GM12878 (cell line): ENCODE measurements at regions not wholly inside any gene's neighbourhood (a gene's known extent, or its start where the extent isn't known, plus 50 kb on each side); places are given as distances from the start of the nearest gene placed in this dataset.

ENCODE experiments used
- ATAC-seq: fragments of 200-7000 bp; cut with Tn5 transposase; 3 replicates; pipeline ENCODE4 v1.9.1; 2020; ENCODE audit warnings: mild to moderate bottlenecking, moderate library complexity
- BruUV-seq: library from RNA; stranded (reverse); fragments of 400-500 nt; replicated peaks from 2 replicates; lab custom pipeline; 2021; lab: Mats Ljungman, UMichigan
- CTCF ChIA-PET: fragments of 300-600 bp; sonication (Branson Sonifier 250); formaldehyde crosslinking; extraction: SDS; loops from one replicate; lab custom pipeline; 2021; ENCODE audit warnings: inconsistent platforms; lab: Yijun Ruan, JAX
- POLR2A ChIA-PET: fragments of 350-600 bp; formaldehyde crosslinking; extraction: SDS; loops from one replicate; lab custom pipeline; 2021; ENCODE audit warnings: inconsistent platforms; lab: Charles Lee
- RAD21 ChIA-PET: fragments of 300-600 bp; sonication (Branson Sonifier 250); formaldehyde crosslinking; loops from one replicate; lab custom pipeline; 2023; ENCODE audit warnings: antibody characterized with exemption; ENCODE audit not compliant: unreplicated experiment; lab: Charles Lee
- SMC1A ChIA-PET: fragments of 300-600 bp; sonication (Branson Sonifier 250); formaldehyde crosslinking; loops from one replicate; lab custom pipeline; 2023; ENCODE audit not compliant: unreplicated experiment, uncharacterized antibody; lab: Charles Lee
- DNase-seq: peaks from one replicate; pipeline ENCODE4 v3.0.0-alpha.2; 2011; ENCODE audit warnings: low read depth, low spot score
- FAIRE-seq: peaks from 3 replicates; lab custom pipeline; 2011; peaks lifted over from hg19 to GRCh38; lab: Jason Lieb, UNC
- H2AFZ ChIP-seq: 2 replicates; pipeline ENCODE4 v1.6.0; 2011; ENCODE audit warnings: low read depth, low read length, control low read depth; ENCODE audit not compliant: control insufficient read depth
- H3K27ac ChIP-seq: 2 replicates; pipeline ENCODE4 v1.5.1; 2011; ENCODE audit warnings: control low read depth; ENCODE audit not compliant: control insufficient read depth, insufficient read depth
- H3K27me3 ChIP-seq, 2 experiments: replicated peaks in 1 of 2; 2 replicates each; pipeline versions ENCODE4 v1.6.0 to v1.6.1; 2011; ENCODE audit warnings: low read length in 1 of 2; ENCODE audit not compliant: control insufficient read depth in 2 of 2, insufficient read depth in 2 of 2
- H3K36me3 ChIP-seq, 2 experiments: 2 replicates each; pipeline ENCODE4 v1.5.1; 2011; ENCODE audit warnings: low read length in 1 of 2; ENCODE audit not compliant: control insufficient read depth in 2 of 2, insufficient read depth in 2 of 2
- H3K4me1 ChIP-seq: 2 replicates; pipeline ENCODE4 v1.6.1; 2011; ENCODE audit warnings: mild to moderate bottlenecking, low read length, moderate library complexity, mixed read lengths; ENCODE audit not compliant: control insufficient read depth, insufficient read depth
- H3K4me2 ChIP-seq: 2 replicates; pipeline ENCODE4 v1.6.0; 2011; ENCODE audit warnings: control low read depth; ENCODE audit not compliant: control insufficient read depth, insufficient read depth
- H3K4me3 ChIP-seq: fragments of 200-600 bp; sonication (generic); 2 replicates; pipeline ENCODE4 v1.5.1; 2016
- H3K79me2 ChIP-seq: 2 replicates; pipeline ENCODE4 v1.6.0; 2011; ENCODE audit warnings: low read length; ENCODE audit not compliant: control insufficient read depth, insufficient read depth
- H3K9ac ChIP-seq: 2 replicates; pipeline ENCODE4 v1.8.0; 2011; ENCODE audit warnings: low read length, control low read depth, mixed read lengths; ENCODE audit not compliant: control insufficient read depth, insufficient read depth
- H3K9me3 ChIP-seq: replicated peaks from 3 replicates; pipeline ENCODE4 v1.5.1; 2011; ENCODE audit warnings: mild to moderate bottlenecking, low read length; ENCODE audit not compliant: control insufficient read depth, insufficient read depth
- H4K20me1 ChIP-seq: 2 replicates; pipeline ENCODE4 v1.6.0; 2011; ENCODE audit not compliant: control insufficient read depth, insufficient read depth
- BCLAF1 ChIP-seq: fragments of 450-650 bp; IDR thresholded peaks from 2 replicates; pipeline ENCODE4 v1.6.1; 2017; ENCODE audit warnings: antibody characterized with exemption, mild to moderate bottlenecking, moderate library complexity
- BMI1 ChIP-seq: fragments of 450-650 bp; IDR thresholded peaks from 2 replicates; pipeline ENCODE4 v1.6.1; 2016; ENCODE audit warnings: mild to moderate bottlenecking, moderate library complexity, borderline replicate concordance
- FOS ChIP-seq: IDR thresholded peaks from 3 replicates; pipeline ENCODE4 v1.6.1; 2011; ENCODE audit warnings: borderline replicate concordance; ENCODE audit not compliant: insufficient read length; ENCODE audit errors: extremely low read depth
- GATAD2B ChIP-seq: fragments of 450-650 bp; conservative IDR thresholded peaks from 2 replicates; pipeline ENCODE4 v1.6.1; 2017; ENCODE audit warnings: low read depth, mild to moderate bottlenecking, moderate library complexity
- IRF5 ChIP-seq: fragments of 450-650 bp; IDR thresholded peaks from 2 replicates; pipeline ENCODE4 v1.6.1; 2017; ENCODE audit warnings: borderline replicate concordance
- NBN ChIP-seq: fragments of 450-650 bp; IDR thresholded peaks from 2 replicates; pipeline ENCODE4 v1.6.1; 2016
- NFXL1 ChIP-seq: fragments of 450-650 bp; IDR thresholded peaks from 2 replicates; pipeline ENCODE4 v1.6.1; 2017; ENCODE audit warnings: antibody characterized with exemption, mild to moderate bottlenecking, borderline replicate concordance
- NFYB ChIP-seq: IDR thresholded peaks from 2 replicates; pipeline ENCODE4 v1.6.1; 2011; ENCODE audit warnings: low read depth, mild to moderate bottlenecking, low read length, improper control_type of control experiment, moderate library complexity; ENCODE audit not compliant: insufficient read depth
- PBX3 ChIP-seq: IDR thresholded peaks from 2 replicates; pipeline ENCODE4 v1.6.1; 2011; ENCODE audit warnings: mild to moderate bottlenecking, low read depth, low read length, moderate library complexity; ENCODE audit not compliant: insufficient replicate concordance
- RCOR1 ChIP-seq: conservative IDR thresholded peaks from 2 replicates; pipeline ENCODE4 v1.6.1; 2012; ENCODE audit warnings: low read depth, low read length, improper control_type of control experiment
- SMAD1 ChIP-seq: fragments of 450-650 bp; IDR thresholded peaks from 2 replicates; pipeline ENCODE4 v1.6.1; 2018; ENCODE audit warnings: mild to moderate bottlenecking, low read depth; ENCODE audit not compliant: partially characterized antibody
- SRF ChIP-seq, 2 experiments: IDR thresholded peaks; 2 replicates each; pipeline ENCODE4 v1.6.1; 2011; ENCODE audit warnings: low read depth in 2 of 2, low read length in 2 of 2, mild to moderate bottlenecking in 1 of 2, moderate library complexity in 1 of 2
- SUPT20H ChIP-seq: IDR thresholded peaks from 2 replicates; pipeline ENCODE4 v1.6.1; 2011; ENCODE audit warnings: low read depth, mild to moderate bottlenecking, low read length, moderate library complexity, borderline replicate concordance; ENCODE audit not compliant: control insufficient read depth
- TAF1 ChIP-seq: IDR thresholded peaks from 2 replicates; pipeline ENCODE4 v1.6.1; 2011; ENCODE audit warnings: mild to moderate bottlenecking, low read depth, low read length, borderline replicate concordance
- YBX1 ChIP-seq: fragments of 450-650 bp; IDR thresholded peaks from 2 replicates; pipeline ENCODE4 v1.6.1; 2016; ENCODE audit warnings: antibody characterized with exemption
- WGBS: methylation state at CpG from one replicate; pipeline ENCODE4 v1.1.6; 2016; ENCODE audit warnings: low lambda C conversion rate; ENCODE audit not compliant: insufficient replicate concordance, insufficient coverage; ENCODE audit errors: missing lambda C conversion rate; 5-methylcytosine and 5-hydroxymethylcytosine counted together
- in situ Hi-C: fragments of 300-500 bp; cut with MboI; formaldehyde crosslinking; loops from 9 replicates; pipeline ENCODE4 v1.14.3; 2018; ENCODE audit warnings: mixed read lengths
- intact Hi-C: fragments of 100-400 bp; cut with micrococcal nuclease; formaldehyde crosslinking; loops from one replicate; pipeline ENCODE4 v1.14.2; 2022; ENCODE audit not compliant: unreplicated experiment

- CTCF ChIA-PET: no interaction called here
- H3K27ac ChIP-seq: no peak overlapping the region
- H3K9ac ChIP-seq: no peak overlapping the region
- RAD21 ChIA-PET: no interaction called here
- FAIRE-seq (no peak), DNase-seq (no peak), ATAC-seq (no peak)
- no peaks in the 10 kb centered on the region for H4K20me1 ChIP-seq
- no peaks in the 10 kb centered on the region for H3K9me3 ChIP-seq
- no peak overlapping the region for H3K4me3 ChIP-seq
- intact Hi-C loops: no loop called here
- no peak overlapping the region for H2AFZ ChIP-seq
- TF ChIP-seq RCOR1 (no peak), GATAD2B (no peak), BMI1 (no peak), NFXL1 (no peak), BCLAF1 (no peak), TAF1 (no peak), FOS (no peak), NFYB (no peak), SMAD1 (no peak), IRF5 (no peak), SRF (IDR thresholded peaks at IDR 0.05; ENCODE audit: low read depth in 2 of 2, low read length in 2 of 2) (no peak), SUPT20H (no peak), NBN (no peak), YBX1 (no peak), PBX3 (no peak)
- in situ Hi-C loops: no loop called here
- POLR2A ChIA-PET: no interaction called here
- no peaks in the 10 kb centered on the region for H3K4me1 ChIP-seq
- SMC1A ChIA-PET: no interaction called here
- H3K79me2 ChIP-seq: no peaks in the 10 kb centered on the region
- H3K36me3 ChIP-seq: no peaks in the 10 kb centered on the region
- H3K4me2 ChIP-seq: no peak overlapping the region
- WGBS: 28% methylated on average over 9 of the region's 9 CpGs
- BruUV-seq: no TSS peak
- H3K27me3 ChIP-seq: no peaks in the 10 kb centered on the region
Observed at GRCh38 chr11:25423436-25424199, 908.3 kb upstream of the ANO3 start.
